Transverse colon (tissue), 3 donors: ENCODE measurements at regions not wholly inside any gene's neighbourhood (a gene's known extent, or its start where the extent isn't known, plus 50 kb on each side); places are given as distances from the start of the nearest gene placed in this dataset.

Source experiments
- EP300 ChIP-seq: sonication (generic); formaldehyde crosslinking; IDR thresholded peaks from one replicate; pipeline ENCODE4 v1.6.1; 2017; ENCODE audit warnings: antibody characterized with exemption, low read depth
- POLR2AphosphoS5 ChIP-seq, 3 donors: sonication (generic); formaldehyde crosslinking; IDR thresholded peaks; one replicate each; pipeline ENCODE4 v1.6.1; 2016; ENCODE audit warnings: antibody characterized with exemption in 3 of 3

DNA sequence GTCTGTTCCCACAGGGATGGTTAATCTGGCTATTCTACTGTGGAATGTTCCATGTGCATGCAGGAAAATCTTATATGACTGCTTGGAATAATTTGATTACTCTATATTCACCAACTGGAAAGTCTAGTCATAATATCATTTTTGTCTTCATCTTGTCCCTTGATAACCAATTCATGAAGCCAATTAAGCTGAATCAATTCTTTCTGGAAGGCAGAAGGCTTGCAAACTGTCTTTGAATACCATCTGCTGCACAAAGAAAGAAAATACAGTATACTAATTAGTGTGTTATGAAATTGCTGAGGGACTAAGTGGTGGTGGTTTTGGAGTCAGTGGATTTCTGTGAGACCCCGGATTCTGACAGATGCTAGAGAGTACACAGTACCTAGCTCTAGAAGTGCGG is 546.5 kb upstream of the MIS18BP1 start:
- TF ChIP-seq POLR2AphosphoS5 (IDR thresholded peaks at IDR 0.05) (no peak), EP300 (no peak)
